Smooth muscle cell (in vitro differentiated cells): ENCODE measurements at regions not wholly inside any gene's neighbourhood (a gene's known extent, or its start where the extent isn't known, plus 50 kb on each side); places are given as distances from the start of the nearest gene placed in this dataset.

Source experiments
- DNase-seq: peaks from one replicate; lab custom pipeline; 2025; ENCODE audit not compliant: unreplicated experiment; lab: John Stamatoyannopoulos, UW
- H2AFZ ChIP-seq: fragments of 200-600 bp; sonication (generic); 2 replicates; pipeline ENCODE4 v1.6.0; 2016; ENCODE audit warnings: antibody characterized with exemption, low read depth, mild to moderate bottlenecking
- H3F3A ChIP-seq: fragments of 200-600 bp; sonication (generic); 2 replicates; pipeline ENCODE4 v1.6.0; 2017; ENCODE audit warnings: antibody characterized with exemption, low read depth
- H3K27ac ChIP-seq: fragments of 200-600 bp; sonication (generic); 2 replicates; pipeline ENCODE4 v1.5.1; 2016; ENCODE audit warnings: low read depth, mild to moderate bottlenecking
- H3K27me3 ChIP-seq: fragments of 200-600 bp; sonication (generic); 2 replicates; pipeline ENCODE4 v1.6.1; 2016; ENCODE audit warnings: low read depth, mild to moderate bottlenecking
- H3K36me3 ChIP-seq: fragments of 200-600 bp; sonication (generic); 2 replicates; pipeline ENCODE4 v1.5.1; 2016; ENCODE audit warnings: low read depth
- H3K4me1 ChIP-seq: fragments of 200-600 bp; sonication (generic); 2 replicates; pipeline ENCODE4 v1.5.1; 2016; ENCODE audit warnings: low read depth
- H3K4me2 ChIP-seq: fragments of 200-600 bp; sonication (generic); 2 replicates; pipeline ENCODE4 v1.6.0; 2016; ENCODE audit warnings: mild to moderate bottlenecking
- H3K4me3 ChIP-seq: fragments of 200-600 bp; sonication (generic); 2 replicates; pipeline ENCODE4 v1.5.1; 2016; ENCODE audit warnings: mild to moderate bottlenecking
- H3K79me2 ChIP-seq: fragments of 200-600 bp; sonication (generic); 2 replicates; pipeline ENCODE4 v1.6.0; 2016; ENCODE audit warnings: low read depth, mild to moderate bottlenecking
- H3K9ac ChIP-seq: fragments of 200-600 bp; sonication (generic); 2 replicates; pipeline ENCODE4 v1.6.0; 2016; ENCODE audit warnings: low read depth
- H3K9me3 ChIP-seq: fragments of 200-600 bp; sonication (generic); replicated peaks from 2 replicates; pipeline ENCODE4 v1.5.1; 2016; ENCODE audit warnings: low read depth
- H4K20me1 ChIP-seq: fragments of 200-600 bp; sonication (generic); 2 replicates; pipeline ENCODE4 v1.6.0; 2016; ENCODE audit warnings: low read depth
- CTCF ChIP-seq: fragments of 200-600 bp; sonication (generic); IDR thresholded peaks from 2 replicates; pipeline ENCODE4 v1.5.1; 2017; ENCODE audit warnings: borderline replicate concordance, mild to moderate bottlenecking, antibody characterized with exemption; ENCODE audit not compliant: insufficient read depth, poor library complexity, severe bottlenecking
- WGBS: methylation state at CpG from one replicate; pipeline ENCODE4 v1.1.7; 2016; ENCODE audit warnings: low lambda C conversion rate; 5-methylcytosine and 5-hydroxymethylcytosine counted together

GRCh38 chr17:33481652-33482051 lies 188.6 kb upstream of the ASIC2 start:
- no peaks in the 10 kb centered on the region for H3K9me3 ChIP-seq
- 95% methylated on average over 4 of the region's 4 CpGs for WGBS
- no peak overlapping the region for H3K4me3 ChIP-seq
- no peaks in the 10 kb centered on the region for H3K4me1 ChIP-seq
- no peak overlapping the region for H3K9ac ChIP-seq
- H3K79me2 ChIP-seq, result no peaks in the 10 kb centered on the region
- no peak overlapping the region for H3K27ac ChIP-seq
- DNase-seq, result no peak
- no peaks in the 10 kb centered on the region for H3F3A ChIP-seq
- H3K36me3 ChIP-seq, result no peaks in the 10 kb centered on the region
- H4K20me1 ChIP-seq, result no peaks in the 10 kb centered on the region
- H3K27me3 ChIP-seq, result no peaks in the 10 kb centered on the region
- no peak overlapping the region for H3K4me2 ChIP-seq
- no peak overlapping the region for H2AFZ ChIP-seq
- TF ChIP-seq CTCF, result no peak

- Histone ChIP-seq H3K27ac (no peak overlapping the region), H3K79me2 (no peaks in the 10 kb centered on the region), H3K4me3 (no peak overlapping the region), H4K20me1 (no peaks in the 10 kb centered on the region), H3K27me3 (no peaks in the 10 kb centered on the region), H3K4me2 (no peak overlapping the region), H2AFZ (no peak overlapping the region), H3K4me1 (no peaks in the 10 kb centered on the region), H3K36me3 (no peaks in the 10 kb centered on the region), H3K9me3 (no peaks in the 10 kb centered on the region), H3K9ac (no peak overlapping the region), H3F3A (no peaks in the 10 kb centered on the region)
- TF ChIP-seq CTCF, result no peak
- over 99% methylated on average over 4 of the region's 4 CpGs for WGBS
- no peak for DNase-seq
These were observed 189.5 kb upstream of the ASIC2 start for GRCh38 chr17:33482636-33483035.

- Histone ChIP-seq H3K4me1 (no peaks in the 10 kb centered on the region), H3K9ac (no peak overlapping the region), H3K9me3 (no peaks in the 10 kb centered on the region), H3F3A (no peaks in the 10 kb centered on the region), H3K4me2 (no peak overlapping the region), H3K79me2 (no peaks in the 10 kb centered on the region), H3K27me3 (no peaks in the 10 kb centered on the region), H3K36me3 (no peaks in the 10 kb centered on the region), H3K27ac (no peak overlapping the region), H2AFZ (no peak overlapping the region), H4K20me1 (no peaks in the 10 kb centered on the region), H3K4me3 (no peak overlapping the region)
- no peak for DNase-seq
- WGBS, result 96% methylated on average over 2 of the region's 2 CpGs
- no peak for TF ChIP-seq CTCF
These were observed 191.5 kb upstream of the ASIC2 start for GRCh38 chr17:33484559-33484958.

GRCh38 chr17:33486135-33486885 lies 193.2 kb upstream of the ASIC2 start:
- WGBS, result 62% methylated on average over 5 of the region's 5 CpGs
- Histone ChIP-seq H3K4me1 (no peaks in the 10 kb centered on the region), H3K9ac (no peak overlapping the region), H3K4me2 (no peak overlapping the region), H3F3A (no peaks in the 10 kb centered on the region), H3K27me3 (no peaks in the 10 kb centered on the region), H3K36me3 (no peaks in the 10 kb centered on the region), H3K4me3 (no peak overlapping the region), H4K20me1 (no peaks in the 10 kb centered on the region), H3K9me3 (no peaks in the 10 kb centered on the region), H2AFZ (no peak overlapping the region), H3K79me2 (no peaks in the 10 kb centered on the region), H3K27ac (no peak overlapping the region)
- no peak for DNase-seq
- no peak for TF ChIP-seq CTCF
